ENCODE measurements at regions not wholly inside any gene's neighbourhood (a gene's known extent, or its start where the extent isn't known, plus 50 kb on each side); places are given as distances from the start of the nearest gene placed in this dataset.

GRCh38 chr5:15421381-15421780 lies 78.6 kb upstream of the FBXL7 start:
- H3K4me1 Mint-ChIP-seq, result peaks cover 13% of the 10 kb centered on the region
- no peak for TF ChIP-seq CTCF (IDR thresholded peaks at IDR 0.05; ENCODE audit: unreplicated experiment in 3 of 3)
- H3K9me3 Mint-ChIP-seq, result no peaks in the 10 kb centered on the region
- H3K4me3 Mint-ChIP-seq, result no peak overlapping the region
- peaks cover 5% of the 10 kb centered on the region for H3K36me3 Mint-ChIP-seq (ENCODE audit: low read depth)
- H3K27me3 Mint-ChIP-seq (ENCODE audit: low read depth), result no peaks in the 10 kb centered on the region
- no peak overlapping the region for H3K27ac Mint-ChIP-seq

GRCh38 chr5:15420201-15420600 lies 79.8 kb upstream of the FBXL7 start:
- Mint-ChIP-seq H3K9me3 (no peaks in the 10 kb centered on the region), H3K27me3 (ENCODE audit: low read depth) (no peaks in the 10 kb centered on the region), H3K36me3 (ENCODE audit: low read depth) (peaks cover 5% of the 10 kb centered on the region), H3K4me1 (peaks cover 5% of the 10 kb centered on the region), H3K4me3 (no peak overlapping the region), H3K27ac (no peak overlapping the region)
- no peak for TF ChIP-seq CTCF (IDR thresholded peaks at IDR 0.05; ENCODE audit: unreplicated experiment in 3 of 3)

- no peak for TF ChIP-seq CTCF (IDR thresholded peaks at IDR 0.05; ENCODE audit: unreplicated experiment in 3 of 3)
- H3K27me3 Mint-ChIP-seq (ENCODE audit: low read depth), result no peaks in the 10 kb centered on the region
- peaks cover 4% of the 10 kb centered on the region for H3K4me1 Mint-ChIP-seq
- H3K27ac Mint-ChIP-seq, result no peak overlapping the region
- H3K9me3 Mint-ChIP-seq, result peaks cover 9% of the 10 kb centered on the region
- no peak overlapping the region for H3K4me3 Mint-ChIP-seq
- H3K36me3 Mint-ChIP-seq (ENCODE audit: low read depth), result peaks cover 19% of the 10 kb centered on the region
Measured at GRCh38 chr5:15417156-15417555, 82.8 kb upstream of the FBXL7 start.

GRCh38 chr5:15406478-15406877 lies 93.5 kb upstream of the FBXL7 start:
- no peaks in the 10 kb centered on the region for H3K27me3 Mint-ChIP-seq (ENCODE audit: low read depth)
- no peak for TF ChIP-seq CTCF (IDR thresholded peaks at IDR 0.05; ENCODE audit: unreplicated experiment in 3 of 3)
- H3K27ac Mint-ChIP-seq, result no peak overlapping the region

GRCh38 chr5:15393146-15393545 lies 106.8 kb upstream of the FBXL7 start:
- Mint-ChIP-seq H3K4me1 (peaks cover 20% of the 10 kb centered on the region), H3K27me3 (ENCODE audit: low read depth) (no peaks in the 10 kb centered on the region), H3K4me3 (no peak overlapping the region), H3K27ac (peak overlapping the region in 1 of 3 experiments; percentile 24), H3K36me3 (ENCODE audit: low read depth) (peaks cover 4% of the 10 kb centered on the region), H3K9me3 (peaks cover 2% of the 10 kb centered on the region)
- TF ChIP-seq CTCF (IDR thresholded peaks at IDR 0.05; ENCODE audit: unreplicated experiment in 3 of 3), result no peak

More at GRCh38 chr5:15406478-15406877, 93.5 kb upstream of the FBXL7 start:
- peaks cover 11% of the 10 kb centered on the region for H3K36me3 Mint-ChIP-seq (ENCODE audit: low read depth)
- H3K9me3 Mint-ChIP-seq, result peaks cover 13% of the 10 kb centered on the region
- H3K4me1 Mint-ChIP-seq, result no peaks in the 10 kb centered on the region
- no peak overlapping the region for H3K4me3 Mint-ChIP-seq

GRCh38 chr5:15391704-15392397 lies 108.1 kb upstream of the FBXL7 start:
- peaks cover 30% of the 10 kb centered on the region for H3K4me1 Mint-ChIP-seq
- no peak for TF ChIP-seq CTCF (IDR thresholded peaks at IDR 0.05; ENCODE audit: unreplicated experiment in 3 of 3)
- H3K9me3 Mint-ChIP-seq, result peaks cover 2% of the 10 kb centered on the region
- peak overlapping the region in 2 of 3 experiments; percentile 20 to 67 for H3K27ac Mint-ChIP-seq
- H3K27me3 Mint-ChIP-seq (ENCODE audit: low read depth), result no peaks in the 10 kb centered on the region
- H3K36me3 Mint-ChIP-seq (ENCODE audit: low read depth), result peaks cover 4% of the 10 kb centered on the region
- H3K4me3 Mint-ChIP-seq, result peak overlapping the region in 1 of 3 experiments; percentile 5

All from nephron (organoid).